ENCODE measurements at regions not wholly inside any gene's neighbourhood (a gene's known extent, or its start where the extent isn't known, plus 50 kb on each side); places are given as distances from the start of the nearest gene placed in this dataset.

- TF ChIP-seq CTCF (IDR thresholded peaks at IDR 0.05; ENCODE audit: low read depth, low read length) (no peak), MYC (IDR thresholded peaks at IDR 0.05; ENCODE audit: low read depth, low read length) (no peak)
These were observed 239.7 kb downstream of the BRD1 start for GRCh38 chr22:49587987-49588386.

Measured in NB4 (cell line).